SK-N-SH treated with all-trans-retinoic acid at 6 μM for 48 hours (cell line): ENCODE measurements at regions not wholly inside any gene's neighbourhood (a gene's known extent, or its start where the extent isn't known, plus 50 kb on each side); places are given as distances from the start of the nearest gene placed in this dataset.

Experiments
- ARNTL ChIP-seq: fragments of 450-650 bp; formaldehyde crosslinking; IDR thresholded peaks from 2 replicates; pipeline ENCODE4 v1.5.0; 2020; ENCODE audit warnings: low read depth, mild to moderate bottlenecking, moderate library complexity, borderline replicate concordance
- CREB5 ChIP-seq: fragments of 250-450 bp; sonication (Bioruptor Pico); IDR thresholded peaks from 2 replicates; pipeline ENCODE4 v1.5.1; 2020; ENCODE audit warnings: low read depth, mild to moderate bottlenecking, moderate library complexity
- CSDC2 ChIP-seq: fragments of 250-450 bp; sonication (Bioruptor Pico); IDR thresholded peaks from 2 replicates; pipeline ENCODE4 v1.5.0; 2020; ENCODE audit warnings: mild to moderate bottlenecking, moderate library complexity
- PATZ1 ChIP-seq: fragments of 250-450 bp; sonication (Bioruptor Pico); IDR thresholded peaks from 2 replicates; pipeline ENCODE4 v1.8.0; 2020; ENCODE audit warnings: mild to moderate bottlenecking, moderate library complexity, borderline replicate concordance
- POU6F1 ChIP-seq: fragments of 250-450 bp; sonication (Bioruptor Pico); IDR thresholded peaks from 2 replicates; pipeline ENCODE4 v1.8.0; 2021; ENCODE audit warnings: low read depth, mild to moderate bottlenecking, moderate library complexity, borderline replicate concordance
- SNAI2 ChIP-seq: fragments of 250-450 bp; sonication (Bioruptor Pico); IDR thresholded peaks from 2 replicates; pipeline ENCODE4 v1.5.0; 2020; ENCODE audit warnings: mild to moderate bottlenecking, moderate library complexity
- ZFP30 ChIP-seq: fragments of 450-650 bp; formaldehyde crosslinking; IDR thresholded peaks from 2 replicates; pipeline ENCODE4 v1.5.0; 2022; ENCODE audit warnings: mild to moderate bottlenecking, moderate library complexity

GRCh38 chr12:46504494-46504893, 131.9 kb upstream of the SLC38A2 start:
- TF ChIP-seq CREB5 (CRISPR knock-in tag) (no peak), POU6F1 (no peak), PATZ1 (CRISPR knock-in tag) (no peak), ZFP30 (CRISPR knock-in tag) (no peak), SNAI2 (CRISPR knock-in tag) (no peak), ARNTL (no peak), CSDC2 (CRISPR knock-in tag) (no peak)
